PC-9 (cell line): ENCODE measurements at regions not wholly inside any gene's neighbourhood (a gene's known extent, or its start where the extent isn't known, plus 50 kb on each side); places are given as distances from the start of the nearest gene placed in this dataset.

Experiments
- BruUV-seq: library from RNA; stranded (reverse); fragments of 400-500 nt; replicated peaks from 2 replicates; lab custom pipeline; 2021; lab: Mats Ljungman, UMichigan
- CTCF ChIA-PET: fragments of 300-600 bp; sonication (Branson Sonifier 250); formaldehyde crosslinking; loops from one replicate; lab custom pipeline; 2022; ENCODE audit warnings: antibody characterized with exemption; lab: Charles Lee
- POLR2A ChIA-PET: fragments of 300-600 bp; sonication (Branson Sonifier 250); formaldehyde crosslinking; loops from one replicate; lab custom pipeline; 2022; ENCODE audit warnings: antibody characterized with exemption; ENCODE audit not compliant: unreplicated experiment; lab: Charles Lee
- DNase-seq, 2 experiments: peaks; one replicate each; pipeline versions ENCODE4 v3.0.0 to v3.0.0-alpha.2; 2015 to 2022; ENCODE audit warnings: mixed read lengths in 1 of 2
- H2AFZ ChIP-seq: fragments of 200-600 bp; sonication (generic); 2 replicates; pipeline ENCODE4 v1.8.1; 2017; ENCODE audit warnings: antibody characterized with exemption
- H3F3A ChIP-seq: fragments of 200-600 bp; sonication (generic); 2 replicates; pipeline ENCODE4 v1.8.1; 2017; ENCODE audit warnings: antibody characterized with exemption, mild to moderate bottlenecking, low read depth; ENCODE audit not compliant: insufficient read depth
- H3K27ac ChIP-seq: fragments of 200-600 bp; sonication (generic); 2 replicates; pipeline ENCODE4 v1.6.1; 2016; ENCODE audit warnings: mixed run types
- H3K27me3 ChIP-seq: fragments of 200-600 bp; sonication (generic); 2 replicates; pipeline ENCODE4 v1.6.1; 2016; ENCODE audit warnings: low read depth, mixed run types; ENCODE audit not compliant: insufficient read depth
- H3K36me3 ChIP-seq: fragments of 200-600 bp; sonication (generic); 2 replicates; pipeline ENCODE4 v1.6.1; 2016; ENCODE audit warnings: low read depth, mixed run types
- H3K4me1 ChIP-seq: fragments of 200-600 bp; sonication (generic); replicated peaks from 2 replicates; pipeline ENCODE4 v1.6.1; 2016; ENCODE audit warnings: mixed run types; ENCODE audit not compliant: insufficient read depth
- H3K4me2 ChIP-seq: fragments of 200-600 bp; sonication (generic); 2 replicates; pipeline ENCODE4 v1.6.1; 2017; ENCODE audit warnings: mixed run types
- H3K4me3 ChIP-seq: fragments of 200-600 bp; sonication (generic); 2 replicates; pipeline ENCODE4 v1.6.1; 2016; ENCODE audit warnings: mixed run types
- H3K79me2 ChIP-seq: fragments of 200-600 bp; sonication (generic); 2 replicates; pipeline ENCODE4 v1.6.1; 2017; ENCODE audit warnings: low read depth, mixed run types
- H3K9me2 ChIP-seq: fragments of 200-600 bp; sonication (generic); 2 replicates; pipeline ENCODE4 v1.8.1; 2017; ENCODE audit warnings: mild to moderate bottlenecking; ENCODE audit not compliant: insufficient read depth
- H3K9me3 ChIP-seq: fragments of 200-600 bp; sonication (generic); 2 replicates; pipeline ENCODE4 v1.8.1; 2016; ENCODE audit warnings: low read depth; ENCODE audit not compliant: insufficient read depth
- H4K20me1 ChIP-seq: fragments of 200-600 bp; sonication (generic); 2 replicates; pipeline ENCODE4 v1.8.1; 2017; ENCODE audit not compliant: insufficient read depth
- CTCF ChIP-seq: fragments of 200-600 bp; sonication (generic); conservative IDR thresholded peaks from 2 replicates; pipeline ENCODE4 v1.6.1; 2017; ENCODE audit warnings: mixed run types, antibody characterized with exemption, mild to moderate bottlenecking, moderate library complexity
- EZH2 ChIP-seq: fragments of 200-600 bp; sonication (generic); IDR thresholded peaks from 2 replicates; pipeline ENCODE4 v1.8.0; 2017; ENCODE audit warnings: antibody characterized with exemption, low read depth
- intact Hi-C: fragments of 100-400 bp; cut with micrococcal nuclease; formaldehyde crosslinking; loops from one replicate; pipeline ENCODE4 v1.10.0; 2022; ENCODE audit not compliant: unreplicated experiment

DNA sequence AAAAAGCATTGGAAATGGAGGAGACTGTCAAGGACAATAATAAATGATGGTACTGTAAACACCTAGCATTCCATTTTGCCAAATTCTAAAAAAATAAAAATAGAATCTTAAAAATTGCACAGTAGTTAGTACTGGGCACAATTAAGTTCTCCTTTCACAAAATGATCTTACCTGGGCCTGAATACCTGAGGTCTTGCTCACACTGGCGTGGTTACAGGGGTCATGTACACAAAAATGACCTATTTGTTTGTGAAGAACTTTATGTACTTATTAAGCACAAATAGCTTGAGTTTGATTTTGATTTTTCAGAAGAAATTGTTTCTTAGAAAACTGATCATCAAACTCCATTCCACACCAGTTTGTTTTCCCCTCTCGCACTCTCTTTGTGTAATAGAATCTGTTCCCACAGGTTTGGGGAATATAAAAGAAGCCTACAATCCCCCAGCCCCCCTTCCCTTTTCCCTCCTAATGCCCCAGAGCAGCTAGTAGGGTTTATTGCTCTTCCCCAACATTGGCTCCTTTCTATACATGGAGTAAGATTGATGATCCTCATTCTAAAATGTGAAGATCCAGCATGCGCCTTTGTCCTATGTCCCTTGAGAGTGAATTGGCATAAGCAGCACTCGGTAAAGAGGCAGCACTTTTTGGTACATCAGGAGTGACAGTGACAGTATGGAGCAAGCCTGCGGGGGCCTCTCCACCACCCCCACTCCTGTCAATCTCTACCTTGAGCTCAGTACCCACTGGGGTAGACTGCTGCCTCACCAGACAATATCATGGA is 204.3 kb downstream of the ASCL1 start:
- Histone ChIP-seq H2AFZ (no peak overlapping the region), H3K79me2 (no peaks in the 10 kb centered on the region), H3K4me3 (no peak overlapping the region), H3F3A (no peaks in the 10 kb centered on the region), H3K9me2 (no peaks in the 10 kb centered on the region), H3K4me1 (no peaks in the 10 kb centered on the region), H3K27ac (no peak overlapping the region), H4K20me1 (no peaks in the 10 kb centered on the region), H3K36me3 (no peaks in the 10 kb centered on the region), H3K27me3 (no peaks in the 10 kb centered on the region), H3K9me3 (no peaks in the 10 kb centered on the region), H3K4me2 (no peak overlapping the region)
- ChIA-PET POLR2A (no interaction called here), CTCF (no interaction called here)
- intact Hi-C loops: no loop called here
- no peak for TF ChIP-seq CTCF
- no peak for TF ChIP-seq EZH2
- no TSS peak for BruUV-seq
- no peak for DNase-seq

GRCh38 chr12:103166949-103167348 is 209.5 kb downstream of the ASCL1 start:
- Histone ChIP-seq H3K9me2 (no peaks in the 10 kb centered on the region), H3K27ac (no peak overlapping the region), H2AFZ (no peak overlapping the region), H3K36me3 (no peaks in the 10 kb centered on the region), H3K4me1 (no peaks in the 10 kb centered on the region), H4K20me1 (no peaks in the 10 kb centered on the region), H3K4me2 (no peak overlapping the region), H3K79me2 (no peaks in the 10 kb centered on the region), H3K9me3 (no peaks in the 10 kb centered on the region), H3K27me3 (no peaks in the 10 kb centered on the region), H3F3A (no peaks in the 10 kb centered on the region), H3K4me3 (no peak overlapping the region)
- no peak for TF ChIP-seq CTCF
- TF ChIP-seq EZH2: no peak
- DNase-seq: no peak
- BruUV-seq: no TSS peak
- POLR2A ChIA-PET: no interaction called here
- CTCF ChIA-PET: no interaction called here
- intact Hi-C loops: no loop called here

- H3K4me1 ChIP-seq: no peaks in the 10 kb centered on the region
- no peaks in the 10 kb centered on the region for H3K9me3 ChIP-seq
- POLR2A ChIA-PET: no interaction called here
- H3K36me3 ChIP-seq: no peaks in the 10 kb centered on the region
- no peaks in the 10 kb centered on the region for H4K20me1 ChIP-seq
- no TSS peak for BruUV-seq
- no peaks in the 10 kb centered on the region for H3F3A ChIP-seq
- H3K9me2 ChIP-seq: no peaks in the 10 kb centered on the region
- intact Hi-C loops: no loop called here
- DNase-seq: no peak
- no peaks in the 10 kb centered on the region for H3K27me3 ChIP-seq
- CTCF ChIA-PET: no interaction called here
- no peak for TF ChIP-seq CTCF
- no peak for TF ChIP-seq EZH2
- no peak overlapping the region for H2AFZ ChIP-seq
- no peaks in the 10 kb centered on the region for H3K79me2 ChIP-seq
- no peak overlapping the region for H3K4me3 ChIP-seq
- H3K4me2 ChIP-seq: no peak overlapping the region
- H3K27ac ChIP-seq: no peak overlapping the region
These were observed 215.1 kb downstream of the ASCL1 start for GRCh38 chr12:103172447-103173112.
